C4-2B (cell line): ENCODE measurements at regions not wholly inside any gene's neighbourhood (a gene's known extent, or its start where the extent isn't known, plus 50 kb on each side); places are given as distances from the start of the nearest gene placed in this dataset.
A peak's percentile ranks its signal among the peaks of the same experiment; 100 is the strongest.

Experiments used
- H3K27ac ChIP-seq: fragments of 450-650 bp; 2 replicates; pipeline ENCODE4 v1.5.1; 2017
- ZFX ChIP-seq: fragments of 450-650 bp; IDR thresholded peaks from 2 replicates; pipeline ENCODE4 v1.6.1; 2017
- TF ChIP-seq, protein P1 (sequence below): fragments of 450-650 bp; conservative IDR thresholded peaks from 2 replicates; pipeline ENCODE4 v1.5.1; 2017; ENCODE audit warnings: mild to moderate bottlenecking

DNA sequence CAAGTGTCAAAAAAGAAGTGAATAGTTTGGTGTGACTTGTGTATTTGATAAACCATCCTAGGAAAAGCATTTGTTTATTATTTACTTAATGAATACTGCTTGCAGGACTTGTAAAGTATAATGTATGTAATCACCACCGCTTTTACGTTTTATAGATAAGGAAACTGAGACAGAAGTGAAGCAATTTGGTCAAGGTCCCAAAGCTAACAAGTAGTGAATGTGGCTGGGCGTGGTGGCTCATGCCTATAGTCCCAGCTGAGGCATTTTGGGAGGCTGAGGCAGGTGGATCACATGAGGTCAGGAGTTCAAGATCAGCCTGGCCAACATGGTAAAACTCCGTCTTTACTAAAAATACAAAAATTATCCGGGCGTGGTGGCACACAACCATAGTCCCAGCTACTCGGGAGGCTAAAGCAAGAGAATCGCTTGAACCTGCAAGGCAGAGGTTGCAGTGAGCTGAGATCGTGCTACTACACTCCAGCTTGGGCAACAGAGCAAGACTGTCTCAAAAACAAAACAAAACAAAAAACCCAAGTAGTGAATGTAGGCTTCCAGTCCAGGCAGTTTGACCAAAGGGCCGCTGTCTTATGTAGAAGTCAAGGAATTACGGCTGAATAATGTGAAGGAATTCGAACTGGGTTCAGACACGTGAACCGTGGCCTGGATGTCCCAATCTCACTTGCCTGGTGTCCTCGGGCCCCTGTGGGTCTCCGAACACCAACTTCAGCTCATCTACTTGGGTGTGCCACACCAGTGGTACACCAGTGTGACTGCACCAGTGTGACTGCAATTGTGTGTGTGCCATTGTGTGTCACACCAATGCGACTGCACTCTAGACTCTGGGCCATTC, 88.3 kb upstream of the MED13L start:
- TF ChIP-seq, protein P1, sequence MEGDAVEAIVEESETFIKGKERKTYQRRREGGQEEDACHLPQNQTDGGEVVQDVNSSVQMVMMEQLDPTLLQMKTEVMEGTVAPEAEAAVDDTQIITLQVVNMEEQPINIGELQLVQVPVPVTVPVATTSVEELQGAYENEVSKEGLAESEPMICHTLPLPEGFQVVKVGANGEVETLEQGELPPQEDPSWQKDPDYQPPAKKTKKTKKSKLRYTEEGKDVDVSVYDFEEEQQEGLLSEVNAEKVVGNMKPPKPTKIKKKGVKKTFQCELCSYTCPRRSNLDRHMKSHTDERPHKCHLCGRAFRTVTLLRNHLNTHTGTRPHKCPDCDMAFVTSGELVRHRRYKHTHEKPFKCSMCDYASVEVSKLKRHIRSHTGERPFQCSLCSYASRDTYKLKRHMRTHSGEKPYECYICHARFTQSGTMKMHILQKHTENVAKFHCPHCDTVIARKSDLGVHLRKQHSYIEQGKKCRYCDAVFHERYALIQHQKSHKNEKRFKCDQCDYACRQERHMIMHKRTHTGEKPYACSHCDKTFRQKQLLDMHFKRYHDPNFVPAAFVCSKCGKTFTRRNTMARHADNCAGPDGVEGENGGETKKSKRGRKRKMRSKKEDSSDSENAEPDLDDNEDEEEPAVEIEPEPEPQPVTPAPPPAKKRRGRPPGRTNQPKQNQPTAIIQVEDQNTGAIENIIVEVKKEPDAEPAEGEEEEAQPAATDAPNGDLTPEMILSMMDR: no peak
- no peak for TF ChIP-seq ZFX
- H3K27ac ChIP-seq: peak overlapping the region; percentile 26

DNA sequence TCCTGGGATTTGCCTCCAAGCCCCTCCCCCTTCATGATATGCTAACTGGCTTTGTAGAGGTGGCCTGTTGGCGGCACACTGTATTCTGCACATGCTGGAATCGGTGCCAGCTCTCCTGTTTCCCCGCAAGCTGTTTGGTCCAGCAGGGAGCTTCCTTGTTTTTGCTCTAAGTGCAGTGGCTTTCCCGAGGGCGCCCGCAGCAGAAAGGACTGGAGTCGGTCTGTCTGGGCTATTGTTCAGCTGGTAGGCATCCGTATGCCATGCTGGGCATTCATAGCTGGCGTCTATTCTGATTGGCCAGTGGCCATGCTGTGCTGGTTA, 88.9 kb upstream of the MED13L start:
- peak overlapping the region; percentile 26 for H3K27ac ChIP-seq
- TF ChIP-seq ZFX: no peak
- TF ChIP-seq, protein P1: no peak

DNA sequence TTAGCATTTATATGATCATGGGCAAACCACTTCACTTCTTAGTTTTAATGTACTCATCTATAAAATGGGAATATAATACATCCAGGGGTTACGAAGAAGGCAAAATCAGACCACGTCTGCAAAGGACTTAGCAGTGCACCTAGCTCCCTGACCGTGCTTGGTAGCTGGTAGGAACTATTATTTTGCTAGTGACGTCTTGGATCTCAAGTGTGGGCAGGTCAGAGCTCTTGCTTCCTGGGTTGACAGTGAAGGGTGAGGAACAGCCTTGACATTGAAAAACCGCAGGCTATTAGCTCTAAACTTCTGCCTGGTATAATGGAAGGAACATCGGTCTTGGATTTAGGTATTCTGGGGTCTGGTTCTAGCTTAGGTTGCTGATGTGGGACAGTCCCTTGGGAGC, 89.3 kb upstream of the MED13L start:
- H3K27ac ChIP-seq: peak overlapping the region; percentile 26
- TF ChIP-seq ZFX: no peak
- TF ChIP-seq, protein P1: no peak

DNA sequence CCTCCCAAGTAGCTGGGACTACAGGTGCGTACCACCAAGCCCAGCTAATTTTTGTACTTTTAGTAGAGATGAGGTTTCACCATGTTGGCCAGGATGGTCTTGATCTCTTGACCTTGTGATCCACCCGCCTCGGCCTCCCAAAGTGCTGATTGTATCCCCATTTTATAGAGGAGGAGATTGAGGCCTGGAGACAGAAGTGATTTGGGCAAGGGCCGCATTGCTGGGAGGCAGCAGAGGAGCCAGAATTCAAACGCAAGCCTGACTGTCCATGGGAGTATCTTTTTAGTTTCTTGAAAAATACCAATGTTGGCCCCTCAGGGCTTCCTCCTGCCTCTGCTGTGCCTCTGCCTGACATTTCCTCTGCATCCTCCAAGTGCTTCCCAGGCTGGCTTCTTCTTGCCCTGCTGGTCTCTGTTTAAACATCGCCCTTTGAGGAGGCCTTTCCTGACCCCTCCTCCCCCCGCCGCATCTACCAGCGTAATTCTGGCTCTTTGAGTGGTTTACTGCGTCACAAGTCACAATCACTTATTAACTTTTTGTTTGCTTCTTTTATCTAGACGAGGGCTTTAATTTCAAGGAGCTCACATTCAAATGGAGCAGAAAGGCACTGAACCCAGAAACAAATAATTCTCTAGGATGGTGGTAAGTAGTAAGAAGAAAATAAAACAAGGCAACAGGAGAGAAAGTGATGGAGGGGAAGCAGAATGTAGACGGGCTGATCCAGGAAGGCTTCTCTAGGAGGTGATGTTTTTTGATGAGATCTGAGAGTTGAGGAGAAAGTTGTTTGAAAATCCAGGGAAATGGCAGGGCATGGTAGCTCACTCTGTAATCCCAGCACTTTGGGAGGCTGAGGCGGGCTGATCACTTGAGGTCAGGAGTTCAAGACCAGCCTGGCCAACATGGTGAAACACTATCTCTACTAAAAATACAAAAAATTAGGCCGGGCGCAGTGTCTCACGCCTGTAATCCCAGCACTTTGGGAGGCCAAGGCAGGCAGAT, 91.0 kb upstream of the MED13L start:
- no peak for TF ChIP-seq ZFX
- TF ChIP-seq, protein P1: no peak
- H3K27ac ChIP-seq: no peak overlapping the region

DNA sequence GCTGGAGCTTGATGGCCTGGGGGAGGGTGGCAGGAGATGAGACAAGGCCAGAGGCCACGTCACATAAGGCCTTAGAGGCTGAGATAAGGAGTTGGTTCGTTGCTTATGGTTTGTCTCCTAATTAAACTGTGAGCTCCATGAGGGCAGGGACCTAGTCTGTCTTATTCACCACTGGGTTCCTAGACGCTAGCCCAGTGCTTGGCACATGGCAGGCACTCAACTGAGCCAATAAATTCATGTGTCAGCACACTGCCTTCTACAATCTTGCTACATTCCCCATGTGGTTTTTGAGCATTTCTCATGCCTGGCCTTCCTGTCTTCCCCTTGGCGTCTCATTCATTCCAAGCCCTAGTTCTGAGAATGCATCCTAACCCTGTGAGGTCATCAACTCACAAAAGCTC, 92.5 kb upstream of the MED13L start:
- TF ChIP-seq, protein P1: no peak
- TF ChIP-seq ZFX: no peak
- H3K27ac ChIP-seq: no peak overlapping the region

DNA sequence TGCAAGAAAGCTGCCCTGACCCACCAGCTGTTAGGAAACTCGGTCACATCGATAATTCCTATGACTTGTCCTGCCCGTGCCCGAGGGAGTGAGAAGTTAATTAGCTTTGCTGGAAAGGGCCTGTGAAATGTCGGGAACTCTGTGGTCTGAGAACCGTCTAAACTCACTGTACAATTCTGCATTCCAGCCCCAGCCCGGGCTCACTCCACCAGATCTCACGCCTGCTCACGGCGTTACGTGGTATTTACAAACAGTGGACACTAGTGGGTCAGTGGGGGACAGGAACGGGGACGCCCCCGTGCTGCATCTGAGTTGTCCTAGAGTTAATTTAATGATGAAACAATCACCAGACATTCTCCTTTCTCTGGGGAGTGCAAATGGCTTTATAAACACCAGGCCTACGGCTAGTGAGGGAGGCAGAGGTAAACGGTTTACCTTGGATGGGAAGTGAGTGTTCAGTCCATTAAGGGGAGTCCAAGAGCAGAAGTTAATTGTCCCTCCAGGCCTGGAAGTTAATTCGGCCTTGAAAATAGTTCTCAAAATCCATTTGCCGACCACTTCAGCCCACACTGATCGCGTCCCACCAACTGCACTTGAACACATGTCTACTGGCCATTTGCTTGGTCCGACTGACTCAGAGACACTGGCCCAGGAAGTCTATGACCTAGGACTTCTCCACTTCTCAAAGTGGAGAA, 93.5 kb upstream of the MED13L start:
- H3K27ac ChIP-seq: no peak overlapping the region
- TF ChIP-seq ZFX: no peak

DNA sequence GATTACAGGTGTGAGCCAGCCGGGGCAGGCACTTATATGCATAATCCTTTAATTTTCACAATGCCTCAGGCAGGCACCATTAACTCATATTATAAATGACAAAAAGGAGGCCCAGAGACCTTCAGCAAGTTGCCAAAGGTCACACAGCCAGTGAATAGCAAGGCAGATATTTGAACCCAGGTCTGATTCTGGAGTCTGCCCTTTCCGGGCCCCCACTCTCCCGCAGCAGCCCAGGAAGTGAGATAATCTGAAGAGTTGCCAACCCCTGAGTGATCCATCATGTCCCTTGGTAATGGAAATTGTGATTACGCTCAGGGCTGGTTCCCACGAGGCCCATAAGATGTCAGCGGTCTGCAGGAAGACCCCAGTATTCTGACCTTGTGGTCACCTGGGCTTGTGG, 95.3 kb upstream of the MED13L start:
- no peak overlapping the region for H3K27ac ChIP-seq

More for the DNA sequence above, 95.3 kb upstream of the MED13L start:
- TF ChIP-seq, protein P1: no peak
- no peak for TF ChIP-seq ZFX
